ENCODE measurements at regions not wholly inside any gene's neighbourhood (a gene's known extent, or its start where the extent isn't known, plus 50 kb on each side); places are given as distances from the start of the nearest gene placed in this dataset.

DNA sequence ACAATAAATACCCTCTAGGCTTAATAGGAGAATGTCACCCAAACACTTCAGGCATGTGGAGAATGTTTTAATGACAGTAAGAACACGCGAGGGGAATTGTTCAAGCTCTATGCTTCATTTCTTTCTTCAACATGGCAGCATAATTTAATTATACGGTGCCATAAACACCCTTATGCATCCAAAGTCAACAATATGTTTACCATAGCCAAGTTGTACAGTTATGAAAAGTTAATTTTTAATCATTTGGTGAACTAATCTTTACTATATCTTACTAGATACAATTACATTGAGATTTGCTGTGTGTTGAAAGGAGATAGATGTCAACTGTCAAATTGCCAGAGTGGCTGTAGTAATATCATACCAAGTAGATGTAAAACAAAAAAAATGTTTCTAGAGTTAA is 185.9 kb upstream of the NBEA start:
- Histone ChIP-seq H3K36me3 (ENCODE audit: insufficient read depth, low read length) (no peaks in the 10 kb centered on the region), H3K9me3 (replicated peaks; ENCODE audit: low read length) (no peaks in the 10 kb centered on the region), H3K4me1 (ENCODE audit: control insufficient read depth, insufficient read depth, low read length) (no peaks in the 10 kb centered on the region), H3K9ac (ENCODE audit: low read depth, low read length) (no peak overlapping the region), H3K4me2 (ENCODE audit: low read length) (no peak overlapping the region), H3K27me3 (ENCODE audit: control insufficient read depth, insufficient read depth, low read length) (no peaks in the 10 kb centered on the region), H3K4me3 (ENCODE audit: low read length) (no peak overlapping the region)

DNA sequence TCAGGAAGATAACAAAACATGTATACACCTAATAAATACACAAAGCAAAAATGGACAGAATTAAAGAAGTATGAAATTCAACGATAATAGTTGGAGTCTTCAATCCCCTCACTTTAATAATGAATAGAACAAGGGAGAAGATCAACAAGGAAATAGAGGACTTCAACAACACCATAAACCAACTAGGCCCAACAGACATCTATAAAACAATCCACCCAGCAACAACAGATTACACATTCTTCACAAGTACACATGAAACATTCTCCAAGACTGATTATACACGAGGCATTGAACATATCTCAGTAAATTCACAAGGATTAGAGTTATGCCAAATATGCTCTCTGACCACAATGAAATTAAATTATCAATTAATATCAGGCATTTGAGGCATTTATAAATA is 185.5 kb upstream of the NBEA start:
- H3K9me3 ChIP-seq (replicated peaks; ENCODE audit: low read length), result no peaks in the 10 kb centered on the region
- H3K4me3 ChIP-seq (ENCODE audit: low read length), result no peak overlapping the region
- H3K4me2 ChIP-seq (ENCODE audit: low read length), result no peak overlapping the region
- H3K9ac ChIP-seq (ENCODE audit: low read depth, low read length), result no peak overlapping the region
- no peaks in the 10 kb centered on the region for H3K4me1 ChIP-seq (ENCODE audit: control insufficient read depth, insufficient read depth, low read length)
- no peaks in the 10 kb centered on the region for H3K27me3 ChIP-seq (ENCODE audit: control insufficient read depth, insufficient read depth, low read length)
- H3K36me3 ChIP-seq (ENCODE audit: insufficient read depth, low read length), result no peaks in the 10 kb centered on the region

DNA sequence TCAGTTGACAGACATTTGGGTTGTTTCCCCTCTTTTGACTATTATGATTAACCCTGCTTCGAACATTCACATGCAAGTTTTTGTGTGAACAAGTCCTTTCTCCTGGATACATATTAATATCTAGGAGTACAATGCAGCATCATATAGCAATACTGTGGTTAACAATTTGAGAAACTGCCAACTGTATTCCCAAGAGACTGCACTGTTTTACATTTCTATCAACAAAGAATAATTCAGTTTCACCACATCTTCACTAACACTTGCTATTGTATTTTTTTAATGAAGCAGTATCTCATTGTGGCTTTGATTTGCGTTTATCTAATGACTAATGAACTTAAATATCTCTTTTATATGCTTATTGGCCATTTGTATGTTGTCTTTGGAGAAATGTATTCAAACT is 184.6 kb upstream of the NBEA start:
- no peaks in the 10 kb centered on the region for H3K4me1 ChIP-seq (ENCODE audit: control insufficient read depth, insufficient read depth, low read length)
- H3K4me2 ChIP-seq (ENCODE audit: low read length), result no peak overlapping the region

DNA sequence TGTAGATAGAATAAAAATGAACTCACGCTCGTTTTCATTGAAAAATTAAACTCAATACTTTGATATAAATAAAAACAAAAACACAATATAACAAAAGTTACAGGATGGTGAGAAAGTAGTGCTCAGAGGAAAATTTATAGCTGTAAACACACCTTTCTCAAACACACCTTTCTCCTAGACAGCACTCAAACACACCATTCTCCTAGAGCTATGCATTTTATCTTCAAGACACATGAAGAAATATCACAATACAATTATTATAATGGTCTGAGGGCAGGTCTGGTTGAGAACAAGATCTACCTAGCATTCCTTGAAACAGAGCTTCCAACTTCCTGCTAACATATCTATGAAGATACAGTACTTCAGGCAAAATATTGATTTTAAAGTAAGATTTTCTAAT is 183.4 kb upstream of the NBEA start:
- no peak overlapping the region for H3K4me3 ChIP-seq (ENCODE audit: low read length)
- H3K4me2 ChIP-seq (ENCODE audit: low read length), result no peak overlapping the region
- no peaks in the 10 kb centered on the region for H3K27me3 ChIP-seq (ENCODE audit: control insufficient read depth, insufficient read depth, low read length)
- H3K36me3 ChIP-seq (ENCODE audit: insufficient read depth, low read length), result no peaks in the 10 kb centered on the region
- H3K4me1 ChIP-seq (ENCODE audit: control insufficient read depth, insufficient read depth, low read length), result no peaks in the 10 kb centered on the region
- no peaks in the 10 kb centered on the region for H3K9me3 ChIP-seq (replicated peaks; ENCODE audit: low read length)
- no peak overlapping the region for H3K9ac ChIP-seq (ENCODE audit: low read depth, low read length)

More for the DNA sequence above, 184.6 kb upstream of the NBEA start:
- Histone ChIP-seq H3K36me3 (ENCODE audit: insufficient read depth, low read length) (no peaks in the 10 kb centered on the region), H3K9me3 (replicated peaks; ENCODE audit: low read length) (no peaks in the 10 kb centered on the region), H3K4me3 (ENCODE audit: low read length) (no peak overlapping the region), H3K27me3 (ENCODE audit: control insufficient read depth, insufficient read depth, low read length) (no peaks in the 10 kb centered on the region), H3K9ac (ENCODE audit: low read depth, low read length) (no peak overlapping the region)

DNA sequence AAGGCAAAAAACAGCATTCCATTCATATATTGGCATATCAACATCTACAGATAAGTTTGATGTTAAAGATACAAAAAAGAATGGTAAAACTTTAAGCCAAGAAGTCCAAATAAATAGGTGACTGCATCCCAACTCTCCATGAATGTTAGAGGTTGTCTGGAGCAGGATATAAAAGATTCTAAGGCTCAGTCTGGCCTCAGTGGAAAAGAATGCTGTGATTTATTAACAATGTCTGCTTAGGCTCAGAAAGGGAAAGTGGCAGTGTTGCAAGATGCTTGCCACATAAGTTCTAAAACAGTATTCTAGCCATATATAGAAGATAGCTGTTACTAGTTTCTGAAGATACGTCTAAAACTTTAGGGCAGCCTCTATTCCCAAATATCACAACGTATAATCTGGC is 179.8 kb upstream of the NBEA start:
- Histone ChIP-seq H3K4me3 (ENCODE audit: low read length) (no peak overlapping the region), H3K4me1 (ENCODE audit: control insufficient read depth, insufficient read depth, low read length) (no peaks in the 10 kb centered on the region), H3K9me3 (replicated peaks; ENCODE audit: low read length) (no peaks in the 10 kb centered on the region), H3K4me2 (ENCODE audit: low read length) (no peak overlapping the region), H3K27me3 (ENCODE audit: control insufficient read depth, insufficient read depth, low read length) (no peaks in the 10 kb centered on the region), H3K9ac (ENCODE audit: low read depth, low read length) (no peak overlapping the region), H3K36me3 (ENCODE audit: insufficient read depth, low read length) (no peaks in the 10 kb centered on the region)

DNA sequence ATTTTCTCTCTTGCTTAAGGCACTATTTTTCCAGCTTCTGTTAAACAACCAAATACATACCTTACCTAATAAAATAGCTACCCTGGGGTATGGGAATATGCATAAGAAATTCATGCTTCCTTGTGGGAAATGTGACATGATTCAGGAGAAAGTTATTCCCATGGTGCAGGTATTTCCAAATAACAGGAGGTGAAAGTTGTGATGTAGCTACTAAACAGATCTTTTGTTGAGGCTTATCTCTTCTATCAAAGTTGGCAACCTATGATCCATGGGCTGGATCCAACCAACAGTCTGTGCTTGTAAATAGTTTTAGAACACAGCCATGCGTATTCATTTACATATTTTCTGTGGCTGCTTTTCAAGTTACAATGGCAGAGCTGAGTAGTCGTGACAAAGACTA is 177.8 kb upstream of the NBEA start:
- H3K9me3 ChIP-seq (replicated peaks; ENCODE audit: low read length), result no peaks in the 10 kb centered on the region
- H3K27me3 ChIP-seq (ENCODE audit: control insufficient read depth, insufficient read depth, low read length), result no peaks in the 10 kb centered on the region
- H3K36me3 ChIP-seq (ENCODE audit: insufficient read depth, low read length), result no peaks in the 10 kb centered on the region
- H3K4me3 ChIP-seq (ENCODE audit: low read length), result no peak overlapping the region
- H3K4me2 ChIP-seq (ENCODE audit: low read length), result no peak overlapping the region
- no peaks in the 10 kb centered on the region for H3K4me1 ChIP-seq (ENCODE audit: control insufficient read depth, insufficient read depth, low read length)
- H3K9ac ChIP-seq (ENCODE audit: low read depth, low read length), result no peak overlapping the region

DNA sequence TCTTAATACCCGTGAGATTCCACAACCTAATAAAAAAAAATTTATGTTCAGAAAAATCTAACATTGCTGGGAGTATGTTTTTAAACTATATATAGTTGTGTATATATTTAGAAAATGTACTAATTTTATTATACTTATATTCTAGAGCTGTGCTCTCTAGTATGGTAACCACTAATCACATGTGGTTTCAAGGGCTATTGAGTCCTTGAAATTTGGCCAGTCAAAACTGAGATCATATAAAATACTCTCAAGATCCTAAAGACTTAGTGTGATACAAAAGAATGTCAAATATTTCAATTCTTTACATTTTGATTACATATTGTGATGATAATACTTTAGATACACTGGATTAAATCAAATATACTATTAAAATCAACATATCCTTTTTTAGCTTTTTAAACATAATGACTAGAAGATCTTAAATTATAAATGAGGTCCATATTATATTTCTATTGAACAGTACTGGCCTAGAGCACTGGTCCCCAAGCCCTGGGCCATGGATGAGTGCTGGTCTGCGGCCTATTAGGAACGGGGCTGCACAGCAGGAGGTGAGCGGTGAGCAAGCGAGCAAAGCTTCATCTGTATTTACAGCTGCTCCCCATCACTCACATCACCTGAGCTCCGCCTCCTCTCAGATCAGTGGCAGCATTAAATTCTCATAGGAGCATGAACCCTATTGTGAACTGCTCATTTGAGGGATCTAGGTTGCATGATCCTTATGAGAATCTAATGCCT is 176.5 kb upstream of the NBEA start:
- Histone ChIP-seq H3K4me2 (ENCODE audit: low read length) (no peak overlapping the region), H3K9ac (ENCODE audit: low read depth, low read length) (no peak overlapping the region), H3K36me3 (ENCODE audit: insufficient read depth, low read length) (no peaks in the 10 kb centered on the region), H3K4me3 (ENCODE audit: low read length) (no peak overlapping the region), H3K9me3 (replicated peaks; ENCODE audit: low read length) (no peaks in the 10 kb centered on the region), H3K27me3 (ENCODE audit: control insufficient read depth, insufficient read depth, low read length) (no peaks in the 10 kb centered on the region), H3K4me1 (ENCODE audit: control insufficient read depth, insufficient read depth, low read length) (no peaks in the 10 kb centered on the region)

DNA sequence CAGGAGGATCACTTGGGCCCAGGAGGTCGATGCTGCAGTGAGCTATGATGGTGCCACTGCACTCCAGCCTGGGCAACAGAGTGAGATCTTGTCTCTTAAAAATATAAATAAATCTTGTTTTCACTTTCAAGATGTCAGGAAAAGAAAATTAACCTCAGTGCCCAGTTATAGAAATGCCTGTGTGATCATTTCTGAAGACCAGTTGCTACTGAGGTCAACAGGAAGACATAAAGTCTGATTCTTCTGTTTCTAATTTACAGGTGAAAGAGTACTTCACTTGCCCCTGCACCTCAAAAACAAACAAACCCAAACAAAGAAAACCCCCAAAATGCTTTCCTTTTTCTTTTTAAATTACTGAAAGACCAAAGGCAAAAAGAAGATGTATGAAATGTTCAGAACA is 174.3 kb upstream of the NBEA start:
- Histone ChIP-seq H3K27me3 (ENCODE audit: control insufficient read depth, insufficient read depth, low read length) (no peaks in the 10 kb centered on the region), H3K9ac (ENCODE audit: low read depth, low read length) (no peak overlapping the region)

DNA sequence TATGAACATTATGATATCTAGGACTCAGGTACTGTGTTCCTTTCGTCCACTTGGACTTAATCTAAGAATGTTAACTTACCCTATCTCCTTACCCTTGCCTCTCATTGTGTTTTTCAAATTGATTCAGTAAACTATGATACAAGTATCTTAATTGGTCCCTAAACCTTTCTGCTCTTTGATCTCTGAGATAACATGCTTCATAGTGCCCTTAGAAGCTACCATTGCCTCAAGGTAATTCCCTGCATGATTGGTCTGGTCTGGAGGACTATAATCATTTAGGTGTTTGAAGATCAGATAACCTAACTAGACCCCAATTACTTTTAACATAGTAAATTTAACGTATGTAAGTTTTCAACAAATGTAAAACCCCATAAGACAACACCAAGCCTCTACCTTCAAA is 169.9 kb upstream of the NBEA start:
- H3K4me1 ChIP-seq (ENCODE audit: control insufficient read depth, insufficient read depth, low read length), result no peaks in the 10 kb centered on the region
- no peak overlapping the region for H3K9ac ChIP-seq (ENCODE audit: low read depth, low read length)
- no peak overlapping the region for H3K4me2 ChIP-seq (ENCODE audit: low read length)
- no peaks in the 10 kb centered on the region for H3K27me3 ChIP-seq (ENCODE audit: control insufficient read depth, insufficient read depth, low read length)
- H3K9me3 ChIP-seq (replicated peaks; ENCODE audit: low read length), result no peaks in the 10 kb centered on the region
- H3K4me3 ChIP-seq (ENCODE audit: low read length), result no peak overlapping the region
- H3K36me3 ChIP-seq (ENCODE audit: insufficient read depth, low read length), result no peaks in the 10 kb centered on the region

More for the DNA sequence above, 174.3 kb upstream of the NBEA start:
- Histone ChIP-seq H3K4me1 (ENCODE audit: control insufficient read depth, insufficient read depth, low read length) (no peaks in the 10 kb centered on the region), H3K4me3 (ENCODE audit: low read length) (no peak overlapping the region), H3K9me3 (replicated peaks; ENCODE audit: low read length) (no peaks in the 10 kb centered on the region), H3K36me3 (ENCODE audit: insufficient read depth, low read length) (no peaks in the 10 kb centered on the region), H3K4me2 (ENCODE audit: low read length) (no peak overlapping the region)

DNA sequence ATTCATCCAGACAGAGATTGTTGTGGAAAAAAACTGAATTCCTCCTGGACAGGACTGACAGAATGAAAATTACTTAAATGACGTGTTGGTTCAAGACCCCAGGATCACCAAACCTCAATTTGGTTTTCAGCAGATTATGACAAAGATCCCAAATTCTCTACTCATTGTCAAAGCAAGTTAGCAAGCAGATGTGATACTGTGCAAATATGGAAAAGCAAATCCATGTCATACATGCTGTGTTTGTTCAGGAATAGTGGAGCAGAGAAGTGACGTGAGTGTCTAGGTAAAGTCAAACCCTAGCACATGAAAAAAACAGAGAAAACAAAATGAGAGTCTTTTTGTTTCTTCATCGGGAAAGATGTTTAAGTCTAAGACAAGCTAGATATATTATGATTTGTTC is 169.2 kb upstream of the NBEA start:
- no peak overlapping the region for H3K9ac ChIP-seq (ENCODE audit: low read depth, low read length)
- H3K4me3 ChIP-seq (ENCODE audit: low read length), result no peak overlapping the region
- H3K27me3 ChIP-seq (ENCODE audit: control insufficient read depth, insufficient read depth, low read length), result no peaks in the 10 kb centered on the region
- H3K4me2 ChIP-seq (ENCODE audit: low read length), result no peak overlapping the region
- no peaks in the 10 kb centered on the region for H3K36me3 ChIP-seq (ENCODE audit: insufficient read depth, low read length)
- no peaks in the 10 kb centered on the region for H3K9me3 ChIP-seq (replicated peaks; ENCODE audit: low read length)
- H3K4me1 ChIP-seq (ENCODE audit: control insufficient read depth, insufficient read depth, low read length), result no peaks in the 10 kb centered on the region

DNA sequence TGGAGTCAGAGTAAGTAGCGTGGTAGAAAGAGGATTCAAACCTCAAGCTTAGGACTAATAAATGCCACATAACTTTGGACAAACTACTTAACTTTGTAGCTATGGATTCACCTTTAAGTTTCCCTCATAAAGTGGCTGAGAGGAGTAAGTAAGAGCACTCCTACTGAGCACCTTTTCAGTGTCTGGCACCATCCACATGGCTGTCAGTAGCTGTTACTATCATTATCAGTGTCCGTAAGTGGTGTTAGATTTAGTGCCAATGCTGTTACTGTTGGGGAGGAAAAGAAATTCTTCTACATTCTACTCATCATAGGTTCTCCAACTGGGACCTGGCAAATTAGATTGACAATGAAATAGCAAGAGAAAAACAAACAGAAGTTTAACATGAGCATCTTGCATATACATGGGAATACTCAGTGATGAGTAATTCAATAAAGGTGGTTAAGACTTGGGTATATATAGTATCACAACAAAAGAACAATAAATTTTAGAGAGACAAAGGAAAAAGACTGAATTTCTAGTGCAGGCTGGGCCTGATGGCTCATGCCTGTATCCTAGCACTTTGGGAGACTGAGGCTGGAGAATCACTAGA is 165.6 kb upstream of the NBEA start:
- Histone ChIP-seq H3K27me3 (ENCODE audit: control insufficient read depth, insufficient read depth, low read length) (no peaks in the 10 kb centered on the region), H3K4me2 (ENCODE audit: low read length) (no peak overlapping the region), H3K4me1 (ENCODE audit: control insufficient read depth, insufficient read depth, low read length) (no peaks in the 10 kb centered on the region), H3K9ac (ENCODE audit: low read depth, low read length) (no peak overlapping the region), H3K36me3 (ENCODE audit: insufficient read depth, low read length) (no peaks in the 10 kb centered on the region), H3K9me3 (replicated peaks; ENCODE audit: low read length) (no peaks in the 10 kb centered on the region), H3K4me3 (ENCODE audit: low read length) (no peak overlapping the region)

All from skeletal muscle satellite cell (primary cell).